H1 (cell line): ENCODE measurements at regions not wholly inside any gene's neighbourhood (a gene's known extent, or its start where the extent isn't known, plus 50 kb on each side); places are given as distances from the start of the nearest gene placed in this dataset.

Experiments used
- CTCF ChIA-PET: fragments of 300-600 bp; sonication (Branson Sonifier 250); formaldehyde crosslinking; loops from one replicate; lab custom pipeline; 2021; ENCODE audit not compliant: partially characterized antibody; lab: Charles Lee
- POLR2A ChIA-PET: fragments of 300-600 bp; sonication (Branson Sonifier 250); formaldehyde crosslinking; loops from one replicate; lab custom pipeline; 2021; ENCODE audit warnings: inconsistent platforms; ENCODE audit not compliant: partially characterized antibody; lab: Charles Lee
- DNase-seq, 2 experiments: peaks; one replicate each; pipeline versions ENCODE4 v3.0.0 to v3.0.0-alpha.2; 2010 to 2022; ENCODE audit warnings: low spot score in 2 of 2, low read depth in 1 of 2, mixed read lengths in 1 of 2
- FAIRE-seq: peaks from 2 replicates; lab custom pipeline; 2011; peaks lifted over from hg19 to GRCh38; lab: Jason Lieb, UNC
- H2AFZ ChIP-seq: 2 replicates; pipeline ENCODE4 v1.8.1; 2012; ENCODE audit warnings: low read length, inconsistent platforms
- H2AK5ac ChIP-seq: 2 replicates; pipeline ENCODE4 v1.6.1; 2013; ENCODE audit warnings: low read depth, low read length
- H2BK120ac ChIP-seq: replicated peaks from 2 replicates; pipeline ENCODE3; 2013; ENCODE audit warnings: low read depth, low read length, inconsistent platforms
- H2BK12ac ChIP-seq: 2 replicates; pipeline ENCODE4 v1.6.1; 2013; ENCODE audit warnings: low read depth, low read length
- H2BK15ac ChIP-seq: 2 replicates; pipeline ENCODE4 v1.6.1; 2013; ENCODE audit warnings: low read length
- H2BK20ac ChIP-seq: 2 replicates; pipeline ENCODE4 v1.6.1; 2013; ENCODE audit warnings: low read length
- H2BK5ac ChIP-seq: 2 replicates; pipeline ENCODE4 v1.6.1; 2013; ENCODE audit warnings: low read depth, low read length
- H3K14ac ChIP-seq: 2 replicates; pipeline ENCODE4 v1.6.1; 2013; ENCODE audit warnings: inconsistent platforms; ENCODE audit not compliant: insufficient read length
- H3K18ac ChIP-seq: 2 replicates; pipeline ENCODE4 v1.6.1; 2013; ENCODE audit warnings: low read length; ENCODE audit errors: extremely low read depth
- H3K23ac ChIP-seq: 2 replicates; pipeline ENCODE4 v1.6.1; 2013; ENCODE audit warnings: inconsistent platforms; ENCODE audit not compliant: insufficient read length
- H3K23me2 ChIP-seq: 2 replicates; pipeline ENCODE4 v1.6.1; 2013; ENCODE audit warnings: low read depth, low read length
- H3K27ac ChIP-seq: 2 replicates; pipeline ENCODE4 v1.6.1; 2011; ENCODE audit warnings: low read depth, low read length, inconsistent platforms
- H3K27me3 ChIP-seq, 4 experiments: replicated peaks in 1 of 4; 1 replicate in 1 of 4; 2 replicates in 3 of 4; pipeline versions ENCODE4 v1.6.1 to v1.8.1; 2011 to 2013; ENCODE audit warnings: low read length in 3 of 4, mild to moderate bottlenecking in 3 of 4, inconsistent platforms in 2 of 4, mixed read lengths in 2 of 4, moderate library complexity in 1 of 4; ENCODE audit not compliant: control insufficient read depth in 3 of 4, insufficient read depth in 3 of 4; ENCODE audit errors: extremely low read depth in 1 of 4
- H3K36me3 ChIP-seq, 4 experiments: 2 replicates each; pipeline versions ENCODE4 v1.6.1 to v1.8.1; 2011 to 2013; ENCODE audit warnings: mild to moderate bottlenecking in 4 of 4, low read length in 3 of 4, moderate library complexity in 2 of 4, control low read depth in 1 of 4, inconsistent platforms in 1 of 4; ENCODE audit not compliant: insufficient read depth in 4 of 4, control insufficient read depth in 2 of 4
- H3K4ac ChIP-seq: replicated peaks from 2 replicates; pipeline ENCODE3; 2013; ENCODE audit warnings: low read length, low read depth, mixed read lengths, inconsistent platforms; ENCODE audit not compliant: insufficient read length
- H3K4me1 ChIP-seq, 4 experiments: replicated peaks in 1 of 4; 1 replicate in 1 of 4; 2 replicates in 3 of 4; pipeline versions ENCODE4 v1.6.1 to v1.8.1; 2011 to 2013; ENCODE audit warnings: low read length in 3 of 4, inconsistent platforms in 2 of 4, mixed read lengths in 1 of 4; ENCODE audit not compliant: insufficient read depth in 4 of 4, control insufficient read depth in 3 of 4
- H3K4me2 ChIP-seq, 2 experiments: 2 replicates each; pipeline versions ENCODE4 v1.6.1 to v1.8.1; 2011 to 2013; ENCODE audit warnings: low read depth in 2 of 2, low read length in 2 of 2, control low read depth in 1 of 2, inconsistent platforms in 1 of 2, mild to moderate bottlenecking in 1 of 2; ENCODE audit not compliant: insufficient read depth in 1 of 2
- H3K4me3 ChIP-seq, 4 experiments: fragments of 200-600, 300-600 bp in 1 of 4; sonication (generic), shearing (Covaris generic), sonication (Bioruptor Twin) in 1 of 4; 2 replicates each; pipeline versions ENCODE4 v1.5.1 to v1.8.1; 2011 to 2016; ENCODE audit warnings: low read length in 4 of 4, low read depth in 3 of 4, control low read depth in 2 of 4, inconsistent platforms in 2 of 4, mild to moderate bottlenecking in 2 of 4, mixed read lengths in 1 of 4, moderate library complexity in 1 of 4; ENCODE audit not compliant: insufficient read depth in 2 of 4; ENCODE audit errors: extremely low read depth in 1 of 4
- H3K56ac ChIP-seq: replicated peaks from 2 replicates; pipeline ENCODE3; 2013; ENCODE audit warnings: low read depth, mild to moderate bottlenecking, mixed read lengths, low read length, inconsistent platforms; ENCODE audit not compliant: insufficient read length
- H3K79me1 ChIP-seq: 2 replicates; pipeline ENCODE4 v1.6.1; 2013; ENCODE audit warnings: low read depth, low read length, control low read depth
- H3K79me2 ChIP-seq, 2 experiments: 2 replicates each; pipeline versions ENCODE4 v1.6.1 to v1.8.1; 2012 to 2013; ENCODE audit warnings: low read length in 2 of 2, mild to moderate bottlenecking in 2 of 2, inconsistent platforms in 1 of 2; ENCODE audit not compliant: insufficient read depth in 2 of 2, control insufficient read depth in 1 of 2
- H3K9ac ChIP-seq, 4 experiments: replicated peaks in 1 of 4; 1 replicate in 1 of 4; 2 replicates in 3 of 4; pipeline versions ENCODE4 v1.6.1 to v1.8.1; 2011 to 2013; ENCODE audit warnings: low read depth in 3 of 4, low read length in 3 of 4, control low read depth in 2 of 4, mild to moderate bottlenecking in 2 of 4, moderate library complexity in 2 of 4, inconsistent platforms in 1 of 4; ENCODE audit errors: extremely low read depth in 1 of 4
- H3K9me3 ChIP-seq, 2 experiments: 2 replicates each; pipeline versions ENCODE4 v1.6.1 to v1.8.1; 2012 to 2013; ENCODE audit warnings: mild to moderate bottlenecking in 2 of 2, moderate library complexity in 2 of 2, control low read depth in 1 of 2, inconsistent platforms in 1 of 2, low read depth in 1 of 2, low read length in 1 of 2, mixed read lengths in 1 of 2; ENCODE audit not compliant: insufficient read depth in 2 of 2
- H4K20me1 ChIP-seq, 2 experiments: replicated peaks in 1 of 2; 2 replicates each; pipeline versions ENCODE3 to v1.8.1; 2011 to 2013; ENCODE audit warnings: inconsistent platforms in 2 of 2, low read length in 2 of 2, mild to moderate bottlenecking in 1 of 2; ENCODE audit not compliant: insufficient read depth in 2 of 2, control insufficient read depth in 1 of 2
- H4K5ac ChIP-seq: 2 replicates; pipeline ENCODE4 v1.6.1; 2013; ENCODE audit warnings: low read length, low read depth, mixed read lengths, inconsistent platforms; ENCODE audit not compliant: insufficient read length
- H4K8ac ChIP-seq: 2 replicates; pipeline ENCODE4 v1.8.0; 2013; ENCODE audit warnings: mild to moderate bottlenecking, moderate library complexity, low read length, inconsistent platforms; ENCODE audit not compliant: insufficient read depth; ENCODE audit errors: extremely low read depth
- H4K91ac ChIP-seq: replicated peaks from 2 replicates; pipeline ENCODE3; 2013; ENCODE audit warnings: low read length, mixed read lengths, inconsistent platforms; ENCODE audit not compliant: insufficient read length
- BACH1 ChIP-seq: IDR thresholded peaks from 2 replicates; pipeline ENCODE4 v1.6.1; 2012; ENCODE audit warnings: low read length, improper control_type of control experiment
- CBX5 ChIP-seq: fragments of 300-800, 300-1000 bp; sonication (generic); IDR thresholded peaks from 2 replicates; pipeline ENCODE4 v1.7.1; 2016; ENCODE audit warnings: antibody characterized with exemption, low read length, low read depth
- CHD2 ChIP-seq: IDR thresholded peaks from 2 replicates; pipeline ENCODE4 v1.6.1; 2012; ENCODE audit warnings: low read length, improper control_type of control experiment
- GABPA ChIP-seq: IDR thresholded peaks from 2 replicates; pipeline ENCODE4 v1.6.1; 2011; ENCODE audit warnings: mild to moderate bottlenecking, low read length, moderate library complexity, borderline replicate concordance; ENCODE audit not compliant: insufficient read depth
- POU5F1 ChIP-seq: IDR thresholded peaks from 2 replicates; pipeline ENCODE4 v1.6.1; 2011; ENCODE audit warnings: low read depth, mild to moderate bottlenecking, low read length, moderate library complexity
- SUZ12 ChIP-seq: fragments of 200-600 bp; sonication (generic); IDR thresholded peaks from 2 replicates; pipeline ENCODE4 v1.6.1; 2012; ENCODE audit warnings: mild to moderate bottlenecking, inconsistent platforms, low read length, moderate library complexity, mixed read lengths
- TBP ChIP-seq: IDR thresholded peaks from 2 replicates; pipeline ENCODE4 v1.6.1; 2011; ENCODE audit warnings: low read depth, low read length, improper control_type of control experiment
- WGBS, 2 experiments: shearing (Covaris generic) in 1 of 2; methylation state at CpG; one replicate each; pipeline versions ENCODE4 v1.1.6 to v1.1.7; 2013 to 2015; ENCODE audit warnings: low lambda C conversion rate in 2 of 2, mixed read lengths in 2 of 2, inconsistent platforms in 1 of 2, low coverage in 1 of 2, missing lambda C conversion rate in 1 of 2; ENCODE audit not compliant: insufficient replicate concordance in 2 of 2, insufficient coverage in 1 of 2, insufficient read length in 1 of 2; ENCODE audit errors: extremely low coverage in 1 of 2, missing lambda C conversion rate in 1 of 2; 5-methylcytosine and 5-hydroxymethylcytosine counted together

GRCh38 chr1:238611406-238611805 is 720.7 kb upstream of the ZP4 start:
- H3K56ac ChIP-seq: no peak overlapping the region
- H2BK120ac ChIP-seq: no peak overlapping the region
- no peak overlapping the region for H3K23ac ChIP-seq
- H3K14ac ChIP-seq: no peak overlapping the region
- H3K27me3 ChIP-seq: peaks cover 0 to 1% (median 0%) of the 10 kb centered on the region in 4 experiments; a peak in 1 of 7 replicates
- no peaks in the 10 kb centered on the region; the same call in 1 of the 2 replicates for H3K23me2 ChIP-seq
- no peak overlapping the region for H2BK5ac ChIP-seq
- H3K9ac ChIP-seq: no peak overlapping the region
- no peak for DNase-seq
- H3K79me1 ChIP-seq: no peaks in the 10 kb centered on the region
- H4K20me1 ChIP-seq: no peaks in the 10 kb centered on the region
- no peaks in the 10 kb centered on the region for H3K79me2 ChIP-seq
- H2BK20ac ChIP-seq: no peak overlapping the region
- no peak for FAIRE-seq
- CTCF ChIA-PET: interaction anchor here (0.7 kb wide), 1 partner anchor 57 kb away, joined by 5 read pairs; no protein-coding TSS in a partner anchor
- H4K8ac ChIP-seq: no peak overlapping the region
- WGBS, 2 experiments: 92% methylated on average over 3 of the region's 3 CpGs; no CpG with 5 or more reads in 1 of the 2 experiments
- no peak overlapping the region for H2BK15ac ChIP-seq
- no peak overlapping the region for H4K5ac ChIP-seq
- no peak for TF ChIP-seq CBX5
- no peak for TF ChIP-seq CHD2
- TF ChIP-seq GABPA: no peak
- no peak for TF ChIP-seq BACH1
- TF ChIP-seq SUZ12: no peak
- no peak for TF ChIP-seq POU5F1
- no peak for TF ChIP-seq TBP
- H4K91ac ChIP-seq: no peak overlapping the region
- H3K9me3 ChIP-seq: no peaks in the 10 kb centered on the region
- POLR2A ChIA-PET: no interaction called here
- H2AFZ ChIP-seq: no peak overlapping the region
- H2AK5ac ChIP-seq: no peak overlapping the region
- no peaks in the 10 kb centered on the region for H3K4me1 ChIP-seq
- H3K36me3 ChIP-seq: no peaks in the 10 kb centered on the region
- no peak overlapping the region for H3K27ac ChIP-seq
- H3K18ac ChIP-seq: no peak overlapping the region
- no peak overlapping the region for H3K4me3 ChIP-seq
- no peak overlapping the region for H2BK12ac ChIP-seq
- no peak overlapping the region for H3K4ac ChIP-seq
- H3K4me2 ChIP-seq: no peak overlapping the region
